ENCODE measurements at regions not wholly inside any gene's neighbourhood (a gene's known extent, or its start where the extent isn't known, plus 50 kb on each side); places are given as distances from the start of the nearest gene placed in this dataset.

GRCh38 chr5:56305001-56305950, 72.1 kb upstream of the ANKRD55 start (continued):
- TF ChIP-seq EZH2phosphoT487 (IDR thresholded peaks at IDR 0.05; ENCODE audit: borderline replicate concordance, low read depth) (no peak), NFIC (IDR thresholded peaks at IDR 0.05; ENCODE audit: borderline replicate concordance) (no peak), POLR2AphosphoS5 (IDR thresholded peaks at IDR 0.05; ENCODE audit: low read depth, low read length) (peak; percentile 27; the same call in 1 of the 2 replicates), NRF1 (IDR thresholded peaks at IDR 0.05; ENCODE audit: low read depth, low read length) (no peak), GATA2 (CRISPR knock-in tag; IDR thresholded peaks at IDR 0.05) (peak; percentile 89), FOXM1 (IDR thresholded peaks at IDR 0.05; ENCODE audit: low read depth) (no peak)
- TF ChIP-seq, protein P1, sequence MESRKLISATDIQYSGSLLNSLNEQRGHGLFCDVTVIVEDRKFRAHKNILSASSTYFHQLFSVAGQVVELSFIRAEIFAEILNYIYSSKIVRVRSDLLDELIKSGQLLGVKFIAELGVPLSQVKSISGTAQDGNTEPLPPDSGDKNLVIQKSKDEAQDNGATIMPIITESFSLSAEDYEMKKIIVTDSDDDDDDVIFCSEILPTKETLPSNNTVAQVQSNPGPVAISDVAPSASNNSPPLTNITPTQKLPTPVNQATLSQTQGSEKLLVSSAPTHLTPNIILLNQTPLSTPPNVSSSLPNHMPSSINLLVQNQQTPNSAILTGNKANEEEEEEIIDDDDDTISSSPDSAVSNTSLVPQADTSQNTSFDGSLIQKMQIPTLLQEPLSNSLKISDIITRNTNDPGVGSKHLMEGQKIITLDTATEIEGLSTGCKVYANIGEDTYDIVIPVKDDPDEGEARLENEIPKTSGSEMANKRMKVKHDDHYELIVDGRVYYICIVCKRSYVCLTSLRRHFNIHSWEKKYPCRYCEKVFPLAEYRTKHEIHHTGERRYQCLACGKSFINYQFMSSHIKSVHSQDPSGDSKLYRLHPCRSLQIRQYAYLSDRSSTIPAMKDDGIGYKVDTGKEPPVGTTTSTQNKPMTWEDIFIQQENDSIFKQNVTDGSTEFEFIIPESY (IDR thresholded peaks at IDR 0.05; ENCODE audit: borderline replicate concordance, low read depth), result no peak
- TF ChIP-seq, protein P2, sequence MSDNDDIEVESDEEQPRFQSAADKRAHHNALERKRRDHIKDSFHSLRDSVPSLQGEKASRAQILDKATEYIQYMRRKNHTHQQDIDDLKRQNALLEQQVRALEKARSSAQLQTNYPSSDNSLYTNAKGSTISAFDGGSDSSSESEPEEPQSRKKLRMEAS (IDR thresholded peaks at IDR 0.05; ENCODE audit: low read depth), result no peak
- TF ChIP-seq, protein P3, sequence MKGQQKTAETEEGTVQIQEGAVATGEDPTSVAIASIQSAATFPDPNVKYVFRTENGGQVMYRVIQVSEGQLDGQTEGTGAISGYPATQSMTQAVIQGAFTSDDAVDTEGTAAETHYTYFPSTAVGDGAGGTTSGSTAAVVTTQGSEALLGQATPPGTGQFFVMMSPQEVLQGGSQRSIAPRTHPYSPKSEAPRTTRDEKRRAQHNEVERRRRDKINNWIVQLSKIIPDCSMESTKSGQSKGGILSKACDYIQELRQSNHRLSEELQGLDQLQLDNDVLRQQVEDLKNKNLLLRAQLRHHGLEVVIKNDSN (IDR thresholded peaks at IDR 0.05; ENCODE audit: borderline replicate concordance, low read depth), result no peak

DNA sequence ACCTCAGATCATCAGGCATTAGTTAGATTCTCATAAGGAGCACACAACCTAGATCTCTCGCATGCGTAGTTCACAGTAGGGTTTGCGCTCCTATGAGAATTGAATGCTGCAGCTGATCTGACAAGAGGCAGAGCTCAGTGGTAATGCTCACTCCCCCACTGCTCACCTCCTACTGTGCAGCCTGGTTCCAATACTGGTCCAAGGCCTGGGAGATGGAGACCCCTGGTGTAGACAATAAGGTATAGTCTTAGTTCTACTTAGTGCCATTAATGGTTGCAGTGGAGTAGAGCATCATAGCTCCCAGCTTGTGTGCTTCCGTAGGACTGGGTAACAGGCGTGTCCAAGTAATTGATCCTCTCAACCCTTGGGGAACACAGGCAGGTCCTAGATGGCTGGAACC, 70.4 kb upstream of the ANKRD55 start:
- Histone ChIP-seq H3K9ac (no peak overlapping the region), H3K4me2 (no peak overlapping the region), H3K27me3 (ENCODE audit: insufficient read depth) (no peaks in the 10 kb centered on the region), H3K9me3 (no peaks in the 10 kb centered on the region), H3K9me2 (no peaks in the 10 kb centered on the region), H3K36me3 (replicated peaks in 1 of 2; ENCODE audit: control insufficient read depth in 1 of 2, insufficient read depth in 2 of 2, low read length in 1 of 2) (no peaks in the 10 kb centered on the region), H3K4me3 (ENCODE audit: low read depth in 2 of 2, low read length in 1 of 2) (no peak overlapping the region), H4K20me1 (ENCODE audit: insufficient read depth) (no peaks in the 10 kb centered on the region), H2AFZ (ENCODE audit: low read depth) (no peak overlapping the region), H3K79me2 (ENCODE audit: insufficient read depth) (no peaks in the 10 kb centered on the region), H3F3A (replicated peaks; ENCODE audit: insufficient read depth) (peaks cover 6% of the 10 kb centered on the region), H3K27ac (ENCODE audit: low read depth in 2 of 2, low read length in 1 of 2) (peak overlapping the region in 1 of 2 experiments; percentile 100; a peak in 2 of 4 replicates), H3K4me1 (ENCODE audit: control insufficient read depth in 1 of 2, insufficient read depth in 2 of 2, low read depth in 1 of 2, low read length in 1 of 2) (peaks cover 0 to 28% of the 10 kb centered on the region in 2 experiments; a peak in 3 of 4 replicates)
- 98% methylated on average over 5 of the region's 5 CpGs for WGBS (ENCODE audit: low lambda C conversion rate)
- no peak for DNase-seq
- TF ChIP-seq RAD21 (IDR thresholded peaks at IDR 0.05; ENCODE audit: low read length) (peak; percentile 41), CTCF (IDR thresholded peaks at IDR 0.05) (no peak), MEF2A (IDR thresholded peaks at IDR 0.05; ENCODE audit: borderline replicate concordance, low read depth) (no peak)
- ChIA-PET POLR2A (no interaction called here), CTCF (interaction anchor here (0.9 to 4.6 kb wide), 8 partner anchors 9 to 535 kb away, joined by 3 to 24 read pairs (median 4); no protein-coding TSS in a partner anchor)
